HG03439 (cell line): ENCODE measurements at regions not wholly inside any gene's neighbourhood (a gene's known extent, or its start where the extent isn't known, plus 50 kb on each side); places are given as distances from the start of the nearest gene placed in this dataset.
"Not testable (repeated sequence)": the region's sequence is repeated elsewhere in the genome, so short reads cannot be mapped to it uniquely, and the experiment has no call there.

Experiments
- ATAC-seq: cut with Tn5 transposase; IDR thresholded peaks from one replicate; pipeline ENCODE4 v1.9.1; 2021; ENCODE audit warnings: mild to moderate bottlenecking, moderate library complexity; ENCODE audit not compliant: unreplicated experiment

DNA sequence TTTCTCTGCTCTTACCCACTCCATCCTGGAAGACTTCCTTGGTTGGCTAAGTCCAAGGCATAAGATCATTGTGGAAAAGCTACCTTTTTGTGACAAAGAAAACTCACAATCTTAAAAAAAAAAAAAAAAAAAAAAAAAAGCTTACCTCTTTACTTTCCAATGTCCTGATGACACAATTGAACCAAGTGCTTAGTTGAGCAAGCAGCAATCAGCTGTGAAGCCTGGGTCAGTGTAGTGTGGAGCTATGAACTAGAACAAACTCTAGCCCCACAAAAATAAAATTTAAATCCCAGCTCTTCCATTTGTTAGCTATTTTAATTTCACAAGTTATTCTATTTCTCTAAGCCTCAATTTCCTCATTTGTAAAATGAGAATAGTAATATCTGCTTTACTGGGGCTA lies 647.6 kb downstream of the LMO4 start:
- ATAC-seq, result no peak

DNA sequence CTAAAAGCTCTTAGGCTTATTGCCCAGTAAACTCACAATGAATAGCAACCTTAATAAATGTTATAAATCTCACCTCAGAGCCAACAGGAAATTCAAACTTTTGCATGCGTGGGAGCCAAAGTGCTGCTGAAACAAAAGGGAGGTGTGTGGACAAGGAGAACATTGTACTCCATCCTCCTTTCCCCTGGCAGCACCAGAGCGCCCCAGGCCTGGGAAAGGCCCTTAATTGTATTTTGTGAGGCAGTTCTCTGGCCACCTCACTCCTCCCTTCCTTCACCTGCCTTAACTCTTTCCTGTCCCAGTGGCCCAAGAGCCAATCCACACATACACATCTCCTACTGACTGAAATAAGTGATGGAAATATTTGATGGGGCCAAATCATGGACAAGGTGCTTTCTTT lies 648.5 kb downstream of the LMO4 start:
- no peak for ATAC-seq

DNA sequence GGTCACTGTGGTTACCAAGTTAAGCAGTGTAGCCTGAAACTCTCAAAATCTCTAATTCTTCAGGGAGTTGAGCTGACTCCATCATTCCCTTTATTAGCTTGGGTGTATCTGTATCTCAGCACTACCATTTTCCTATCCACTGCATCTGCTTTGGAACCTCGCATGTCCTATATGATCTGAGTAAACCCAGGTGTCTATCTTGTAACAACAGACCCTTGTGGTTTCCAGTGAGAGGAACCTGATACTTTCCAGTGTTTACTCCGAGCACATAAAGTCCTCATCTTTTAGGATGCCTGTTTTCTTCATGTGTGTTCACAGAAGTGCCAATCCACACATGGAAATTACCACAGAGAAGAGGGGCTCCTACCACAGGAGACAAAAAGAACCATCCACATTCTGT lies 650.4 kb downstream of the LMO4 start:
- ATAC-seq, result no peak

DNA sequence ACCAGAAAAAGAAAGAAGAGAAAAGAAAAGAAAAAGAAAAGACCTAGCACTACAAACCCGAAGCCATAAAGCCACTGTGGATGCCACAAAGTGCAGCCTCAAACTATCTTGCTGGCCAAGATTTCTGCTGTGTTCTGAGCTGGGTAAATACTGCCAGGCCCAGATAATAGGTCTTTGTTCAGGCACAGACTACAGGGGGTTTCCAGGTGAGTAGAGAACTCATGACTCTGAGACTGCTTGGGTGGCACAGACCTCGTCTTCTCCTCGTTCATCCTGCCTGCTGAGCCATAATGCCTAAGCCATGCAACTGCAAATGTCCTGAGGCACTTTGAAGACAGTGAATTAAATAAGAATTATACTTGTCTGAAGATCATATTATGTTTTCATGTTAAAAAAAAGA lies 651.8 kb downstream of the LMO4 start:
- no peak for ATAC-seq

DNA sequence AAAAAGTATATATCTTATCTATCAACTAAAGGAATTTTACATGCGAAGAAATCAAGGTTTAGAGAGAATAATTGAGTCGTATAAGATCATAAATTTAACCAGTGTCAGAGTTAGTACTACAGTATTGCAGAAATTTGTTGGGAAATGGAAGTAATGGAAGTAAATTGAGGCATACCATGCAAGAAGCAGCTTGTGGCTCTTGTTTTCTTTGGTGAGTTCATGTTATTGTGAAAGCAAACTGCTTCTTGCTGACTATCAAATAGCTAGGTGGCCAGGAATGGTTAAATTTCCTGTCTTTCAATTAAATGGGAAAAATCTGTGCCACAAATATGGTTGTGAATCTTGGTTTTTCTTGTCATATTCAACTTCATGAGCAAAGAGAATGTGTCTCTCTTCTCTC lies 652.7 kb downstream of the LMO4 start:
- ATAC-seq, result no peak

DNA sequence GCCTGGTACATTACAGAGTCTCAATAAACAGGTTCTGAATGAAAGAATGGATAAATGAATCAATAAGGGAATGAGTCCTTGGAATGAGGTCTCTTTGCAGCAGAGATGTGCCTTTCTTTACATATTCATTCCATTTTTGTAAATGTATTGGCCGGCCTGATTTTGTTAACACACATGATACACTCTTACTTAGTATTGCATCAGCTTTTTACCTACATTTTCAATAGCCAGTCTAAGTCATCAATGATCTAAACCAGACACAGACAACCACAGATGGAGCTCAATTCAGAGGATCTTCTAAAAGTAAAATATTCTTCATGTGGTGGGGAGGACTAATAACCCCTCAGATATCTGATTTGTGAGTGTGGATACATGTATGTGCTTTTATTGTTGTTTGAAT lies 653.1 kb downstream of the LMO4 start:
- no peak for ATAC-seq

DNA sequence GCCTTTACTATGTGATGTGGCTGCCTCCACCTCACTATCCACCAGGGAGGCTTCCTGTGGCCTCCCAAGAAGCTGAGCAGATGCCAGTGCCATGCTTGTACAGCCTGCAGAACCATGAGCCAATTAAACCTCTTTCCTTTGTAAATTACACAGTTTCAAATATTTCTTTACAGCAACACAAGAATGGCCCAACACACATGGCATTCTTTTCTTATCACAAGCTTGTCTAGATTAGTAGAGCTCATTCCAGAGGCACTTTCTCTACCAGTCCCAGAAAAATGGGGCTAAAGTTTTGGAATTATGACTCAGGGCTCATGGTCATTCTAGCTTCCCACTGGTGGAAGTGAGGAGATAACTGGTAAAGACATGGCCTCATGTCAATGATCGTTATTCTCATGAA lies 655.2 kb downstream of the LMO4 start:
- no peak for ATAC-seq

DNA sequence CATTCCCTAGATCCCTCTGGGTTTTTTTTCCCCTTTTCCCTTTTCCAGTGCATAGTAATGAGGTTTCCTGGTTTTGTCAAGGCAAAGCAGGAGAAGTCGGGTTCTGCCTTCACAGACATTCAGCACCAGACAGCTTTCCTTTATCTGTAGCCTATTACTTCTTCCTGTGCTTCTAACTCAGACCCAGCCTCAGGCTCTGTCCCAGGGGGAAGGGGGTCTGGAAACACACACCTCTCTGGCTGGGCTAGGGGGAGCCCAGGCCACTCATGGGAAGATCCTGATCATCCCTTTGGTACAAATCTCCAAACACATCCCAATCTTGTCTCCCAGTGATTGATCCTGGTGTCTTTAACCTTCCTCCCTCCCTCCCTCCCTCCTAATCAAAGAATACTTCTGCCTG lies 656.4 kb downstream of the LMO4 start:
- ATAC-seq, result no peak

DNA sequence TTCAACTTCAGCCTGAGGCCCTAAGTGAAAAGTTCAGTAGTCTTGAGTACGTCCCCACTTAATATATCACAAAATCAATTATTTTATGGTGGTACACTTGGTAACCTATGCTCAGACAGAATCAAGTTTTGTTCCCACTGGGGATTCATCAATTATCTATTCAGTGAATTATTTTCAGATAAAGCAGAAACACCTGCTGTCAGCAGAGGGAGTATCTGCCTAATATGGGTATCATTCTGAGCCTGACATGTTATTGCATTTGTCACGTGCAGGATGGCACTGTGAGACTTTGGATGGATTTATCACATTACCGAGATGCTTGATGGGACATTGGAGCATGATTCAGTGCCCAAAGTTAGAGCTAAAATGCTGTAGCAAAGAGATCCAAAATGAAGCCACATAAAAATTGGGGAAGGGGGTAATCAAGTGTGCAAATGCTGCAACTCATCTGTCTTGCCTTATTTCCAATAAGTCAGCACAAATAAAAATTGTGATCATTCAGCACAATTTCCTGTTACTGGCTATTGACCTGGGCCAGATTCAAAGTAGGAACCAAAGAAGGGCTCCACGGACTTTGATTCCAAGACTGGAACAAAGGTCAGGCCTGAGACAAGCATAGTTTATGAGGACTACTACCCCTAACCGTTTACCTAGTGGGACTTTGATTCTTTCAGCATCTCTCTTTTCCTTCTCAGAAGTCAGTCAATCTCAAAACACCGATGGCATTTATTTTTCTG lies 657.6 kb downstream of the LMO4 start:
- ATAC-seq, result no peak

DNA sequence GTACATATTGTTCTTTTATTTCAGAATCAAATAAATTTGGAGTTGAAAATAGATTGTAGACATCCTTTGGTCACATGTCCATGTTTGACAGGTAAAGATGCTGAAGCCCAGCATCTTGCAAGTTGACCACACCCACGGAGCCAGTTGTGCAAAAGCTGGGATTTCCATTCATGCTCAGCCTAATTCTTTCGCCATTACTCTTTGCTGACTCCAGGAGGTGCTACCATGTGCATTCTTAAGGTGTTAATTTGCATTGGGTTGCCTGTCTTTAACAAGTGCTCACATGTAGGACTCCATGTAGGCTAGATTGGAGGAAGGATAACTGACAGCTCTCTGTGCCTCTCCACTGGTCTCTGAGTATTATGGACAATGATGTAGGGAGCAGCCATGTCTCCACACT lies 660.7 kb downstream of the LMO4 start:
- ATAC-seq, result no peak

DNA sequence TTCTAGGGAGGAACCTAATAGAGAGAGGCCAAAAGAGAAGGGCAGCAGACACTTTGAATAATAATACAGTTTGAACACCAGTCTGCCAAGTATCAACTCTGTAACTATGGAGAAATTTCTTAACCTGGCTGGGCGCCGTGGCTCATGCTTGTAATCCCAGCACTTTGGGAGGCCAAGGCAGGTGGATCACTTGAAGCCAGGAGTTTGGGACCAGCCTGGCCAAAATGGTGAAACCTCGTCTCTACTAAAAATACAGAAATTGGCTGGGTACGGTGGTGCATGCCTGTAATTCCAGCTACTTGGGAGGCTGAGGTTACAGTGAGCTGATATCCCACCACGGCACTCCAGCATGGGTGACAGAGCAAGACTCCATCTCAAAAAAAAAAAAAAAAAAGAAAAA lies 663.9 kb downstream of the LMO4 start:
- ATAC-seq, result not testable (repeated sequence)

DNA sequence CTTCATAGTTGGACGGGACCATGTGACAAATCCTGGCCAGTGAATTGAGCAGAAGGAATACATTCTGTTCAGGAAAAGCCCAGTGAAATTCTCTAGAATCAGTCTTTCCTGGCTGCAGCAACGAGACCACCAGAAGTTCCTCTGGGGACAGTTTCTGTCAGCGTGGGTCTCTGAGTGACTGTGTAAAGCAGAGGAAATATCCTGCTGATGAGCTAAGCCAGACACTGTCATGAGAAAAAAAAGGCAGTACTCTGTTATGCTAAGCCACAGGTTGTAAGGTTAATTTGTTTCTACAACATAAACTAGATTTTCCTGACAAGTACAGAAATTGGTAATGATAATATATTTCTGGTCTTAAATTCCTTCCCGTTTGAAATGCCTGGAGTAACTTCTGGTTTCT lies 664.4 kb downstream of the LMO4 start:
- ATAC-seq, result no peak

DNA sequence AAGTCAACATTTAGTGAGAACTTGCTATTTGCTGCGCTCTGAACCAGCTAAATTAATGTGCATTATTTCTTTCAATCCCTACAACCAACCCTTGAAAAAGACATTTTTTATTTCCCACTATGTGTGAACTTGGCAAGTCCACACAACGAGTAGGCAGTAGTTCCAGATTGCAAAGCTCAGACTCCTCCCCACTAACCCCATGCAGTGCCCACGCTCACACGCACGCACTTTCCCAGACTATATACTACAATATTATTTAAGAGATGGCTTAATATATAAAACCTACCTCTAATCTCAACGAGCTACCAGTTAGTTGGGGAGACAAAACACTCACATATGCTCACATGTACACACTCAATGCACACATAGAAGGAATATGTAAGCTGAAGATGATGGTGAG lies 671.2 kb downstream of the LMO4 start:
- ATAC-seq, result no peak

DNA sequence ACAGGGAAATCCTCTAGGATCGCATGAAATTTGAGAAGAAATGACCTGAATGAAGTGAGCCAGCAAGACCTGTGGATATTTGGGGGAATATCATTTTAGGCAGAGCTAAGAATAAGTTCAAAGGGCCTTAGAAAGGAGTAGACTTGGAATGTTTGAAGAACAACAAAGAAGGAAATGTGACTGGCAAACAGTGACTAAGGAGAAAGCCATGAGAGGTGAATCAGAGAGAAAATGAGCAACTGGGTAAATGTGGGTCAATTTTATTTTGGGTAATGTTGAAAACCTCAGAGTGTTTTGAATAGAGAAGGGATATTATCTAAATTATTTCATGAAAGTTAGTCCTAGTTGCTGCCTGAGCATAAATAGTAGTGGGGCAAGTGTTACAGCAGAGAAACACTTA lies 672.8 kb downstream of the LMO4 start:
- ATAC-seq, result no peak

DNA sequence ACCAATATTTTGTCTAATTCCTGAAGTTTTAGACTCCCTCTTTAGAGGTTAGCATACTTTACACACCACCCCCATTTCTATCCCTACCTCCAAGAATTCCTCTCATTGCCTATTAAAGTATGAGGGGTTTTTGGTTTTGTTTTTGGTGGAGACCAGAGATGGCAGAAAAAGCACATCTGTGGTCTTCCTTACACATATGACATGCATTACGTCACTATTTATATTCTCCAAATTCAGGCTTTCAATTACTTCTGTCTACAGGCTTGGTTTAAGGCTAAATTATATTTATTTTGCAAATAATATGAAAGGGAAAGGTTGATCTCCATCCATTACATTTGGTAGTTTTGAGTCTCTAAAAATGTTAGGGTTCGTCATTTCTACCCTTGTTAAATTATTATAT lies 674.6 kb downstream of the LMO4 start:
- ATAC-seq, result no peak

DNA sequence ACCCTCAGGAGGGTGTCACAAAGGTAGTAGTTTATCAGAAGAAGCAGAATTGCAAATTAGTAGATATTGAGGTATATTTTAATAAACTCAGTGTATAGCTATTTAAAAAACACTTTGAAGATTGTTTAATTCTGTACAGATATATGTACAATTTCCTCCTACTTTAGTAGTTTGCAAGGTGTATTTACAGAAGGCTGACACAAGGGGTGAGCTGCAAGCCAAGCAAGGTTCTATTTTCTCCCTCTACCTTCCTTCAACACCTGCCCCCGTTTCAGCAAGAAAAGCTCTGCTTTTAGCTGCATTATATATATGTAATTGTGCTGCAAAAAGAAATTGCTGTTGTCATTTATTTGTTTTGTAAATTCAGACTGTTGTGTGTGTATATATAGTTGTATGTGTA lies 674.2 kb upstream of the PKN2 start:
- ATAC-seq, result no peak

DNA sequence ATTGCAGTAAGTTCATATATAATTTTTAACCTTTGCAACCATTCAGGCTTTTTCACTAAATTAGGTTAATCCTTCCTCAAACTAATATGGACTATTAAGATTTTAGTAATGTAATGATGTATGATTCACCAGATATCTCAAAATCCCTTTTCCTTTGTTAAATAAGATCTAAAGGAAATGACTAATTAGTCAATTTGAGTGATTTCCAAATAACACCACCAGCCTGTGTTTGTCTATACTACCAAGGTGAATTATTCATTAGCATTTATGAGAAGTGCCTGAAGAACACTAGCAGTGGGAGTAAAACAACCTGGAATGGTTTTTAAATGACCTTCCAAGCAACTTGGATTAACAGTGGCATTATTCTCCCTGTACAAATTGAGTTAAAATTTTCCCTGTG lies 670.6 kb upstream of the PKN2 start:
- ATAC-seq, result no peak

DNA sequence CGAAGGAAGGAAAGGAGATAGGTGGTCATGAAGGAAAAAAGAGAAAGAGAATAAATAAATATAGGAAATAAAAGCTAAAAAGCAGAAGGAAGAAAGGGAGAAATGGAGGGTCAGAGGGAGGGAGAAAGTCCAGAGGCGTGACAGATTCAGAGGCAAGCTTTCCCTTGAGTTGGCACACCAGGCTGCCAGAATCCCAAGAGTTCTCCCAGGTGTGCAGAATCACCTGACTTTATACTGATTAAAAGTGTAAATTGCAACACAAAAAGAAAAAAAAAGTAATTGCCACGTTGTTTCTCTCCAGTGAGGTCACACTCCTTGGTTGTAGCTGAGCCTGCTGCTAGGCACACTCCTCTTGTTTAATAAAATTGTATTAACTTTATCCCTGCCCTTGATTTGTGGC lies 669.9 kb upstream of the PKN2 start:
- ATAC-seq, result no peak

DNA sequence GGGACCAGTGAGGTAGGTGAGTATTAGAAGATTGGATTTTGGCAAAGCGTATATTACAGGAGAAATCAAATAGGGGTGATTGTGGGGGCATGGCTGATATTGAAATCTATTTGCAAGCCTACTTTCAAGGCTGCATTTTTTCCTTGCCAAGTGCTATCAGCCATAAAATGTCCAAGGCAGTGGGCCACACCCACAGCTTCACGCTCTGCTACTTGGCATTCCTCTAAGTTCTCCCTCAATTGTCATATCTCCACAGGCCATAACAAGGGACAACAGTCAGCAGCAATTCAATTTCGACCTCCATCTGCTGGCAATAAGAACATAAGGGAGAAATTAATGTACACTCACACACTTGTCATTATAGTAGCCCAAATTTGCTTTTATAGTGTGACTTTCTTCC lies 667.1 kb upstream of the PKN2 start:
- no peak for ATAC-seq

DNA sequence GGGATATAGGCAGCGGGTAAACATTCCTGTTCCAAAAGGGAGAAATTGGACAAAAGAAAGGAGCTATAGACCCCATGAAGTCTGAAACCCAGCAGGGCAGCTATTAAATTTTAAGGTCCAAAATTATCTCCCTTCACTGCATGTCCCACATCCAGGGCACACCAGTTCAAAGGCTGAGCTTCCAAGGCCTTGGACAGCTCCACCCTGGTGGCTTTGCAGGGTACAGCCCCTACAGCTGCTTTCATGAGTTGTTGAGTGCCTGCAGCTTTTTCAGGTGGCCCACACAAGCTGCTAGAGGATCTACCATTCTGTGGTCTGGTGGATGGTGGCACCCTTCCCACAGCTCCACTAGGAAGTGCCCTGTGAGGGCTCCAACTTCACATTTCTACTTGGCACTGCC lies 662.5 kb upstream of the PKN2 start:
- no peak for ATAC-seq

DNA sequence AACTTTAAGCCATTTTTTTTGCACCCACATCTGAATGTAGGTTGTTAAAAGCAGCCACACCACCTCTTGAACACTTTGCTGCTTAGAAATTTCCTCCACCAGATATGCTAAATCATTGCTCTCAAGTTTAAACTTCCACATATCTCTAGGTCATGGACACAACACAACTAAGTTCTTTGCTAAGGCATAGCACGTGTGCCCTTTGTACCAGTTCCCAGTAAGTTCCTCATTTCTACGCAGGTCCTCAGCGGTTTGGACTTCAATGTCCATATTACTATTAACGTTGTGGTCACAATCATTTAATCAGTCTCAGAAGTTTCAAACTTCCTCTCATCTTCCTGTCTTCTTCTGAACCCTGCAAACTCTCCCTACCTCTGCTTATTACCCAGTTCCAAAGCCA lies 661.6 kb upstream of the PKN2 start:
- ATAC-seq, result no peak

DNA sequence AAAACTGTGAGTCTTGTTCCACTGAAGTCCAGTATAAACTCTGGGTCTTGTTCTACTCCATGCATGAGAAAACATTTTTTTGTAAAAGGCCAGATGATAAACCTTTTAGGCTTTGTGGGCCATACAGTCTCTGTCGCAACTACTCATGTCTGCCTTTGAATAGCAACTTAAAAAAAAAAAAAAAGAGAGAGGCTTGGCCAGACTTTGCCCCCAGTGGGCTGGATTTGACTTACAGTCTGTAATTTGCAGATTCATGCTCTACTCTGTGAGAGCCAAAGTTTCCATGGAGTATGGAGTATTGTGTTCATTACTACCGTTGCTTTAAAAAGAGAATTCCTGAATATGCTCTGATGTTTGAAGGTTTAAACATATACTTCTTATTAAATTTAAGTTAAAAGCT lies 654.9 kb upstream of the PKN2 start:
- no peak for ATAC-seq

DNA sequence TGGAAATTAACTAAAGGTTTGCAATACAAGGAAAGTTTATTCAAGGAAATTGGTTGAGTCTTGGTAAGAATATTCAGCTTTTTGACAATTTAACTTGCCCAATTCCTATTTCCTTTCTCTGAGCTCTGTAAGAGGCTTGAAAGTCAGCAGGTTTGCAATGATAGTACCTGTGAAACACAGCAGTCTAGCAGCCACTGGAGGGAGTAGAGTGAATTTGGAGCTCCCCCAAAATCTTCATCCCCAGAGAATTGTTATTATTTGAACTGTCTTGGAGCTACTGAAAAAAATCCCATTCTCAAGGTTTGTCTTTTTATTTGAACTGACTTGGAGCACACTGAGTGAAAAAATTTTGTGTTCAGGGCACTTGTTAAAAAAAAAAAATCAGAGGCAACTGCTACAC lies 654.2 kb upstream of the PKN2 start:
- no peak for ATAC-seq

DNA sequence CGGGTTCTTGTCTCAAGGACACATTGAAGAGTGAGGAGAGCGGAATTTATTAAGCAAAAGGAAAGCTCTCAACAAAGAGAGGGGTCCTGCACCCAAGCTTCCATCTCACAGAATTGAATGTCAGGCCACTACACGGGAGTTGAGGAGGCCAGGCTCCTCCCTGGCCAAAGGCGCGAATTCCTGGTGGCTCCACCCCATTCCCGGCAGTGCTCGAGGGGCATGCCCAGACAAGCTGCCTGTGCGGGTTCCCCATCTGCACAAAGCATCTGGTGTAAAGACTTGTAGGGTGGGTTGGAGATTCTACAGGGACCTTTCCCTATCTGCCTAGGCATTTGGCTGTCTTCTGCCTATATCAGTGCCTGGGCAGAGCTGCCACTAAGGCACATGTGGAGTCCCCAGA lies 648.5 kb upstream of the PKN2 start:
- ATAC-seq, result no peak
